Right cardiac atrium (tissue), 5 donors: ENCODE measurements at regions not wholly inside any gene's neighbourhood (a gene's known extent, or its start where the extent isn't known, plus 50 kb on each side); places are given as distances from the start of the nearest gene placed in this dataset.
"Not testable (repeated sequence)": the region's sequence is repeated elsewhere in the genome, so short reads cannot be mapped to it uniquely, and the experiment has no call there.

Source experiments
- ATAC-seq, 2 donors: fragments of 200-7000 bp; cut with Tn5 transposase; one replicate each; pipeline versions ENCODE4 v1.8.0 to v1.9.1; 2020; ENCODE audit warnings: moderate library complexity in 2 of 2, mild to moderate bottlenecking in 1 of 2
- DNase-seq, 3 donors: peaks; one replicate each; pipeline ENCODE4 v3.0.0-alpha.2; 2020
- H3K27ac ChIP-seq: one replicate; pipeline ENCODE4 v1.5.1; 2013; ENCODE audit warnings: mild to moderate bottlenecking, low read length, control low read depth, moderate library complexity
- H3K27me3 ChIP-seq: one replicate; pipeline ENCODE4 v1.6.1; 2013; ENCODE audit not compliant: control insufficient read depth, insufficient read depth
- H3K4me1 ChIP-seq: one replicate; pipeline ENCODE4 v1.6.1; 2013; ENCODE audit warnings: low read length; ENCODE audit not compliant: control insufficient read depth, insufficient read depth
- H3K4me3 ChIP-seq: one replicate; pipeline ENCODE4 v1.5.1; 2013; ENCODE audit warnings: low read length, control low read depth
- H3K9me3 ChIP-seq: one replicate; pipeline ENCODE4 v1.6.1; 2013; ENCODE audit warnings: low read length; ENCODE audit not compliant: control insufficient read depth
- WGBS: extraction: QIAGEN DNeasy Blood & Tissue Kit; methylation state at CpG from one replicate; pipeline ENCODE4 v1.1.7; 2013; 5-methylcytosine and 5-hydroxymethylcytosine counted together
- intact Hi-C, 4 donors: fragments of 100-400 bp; cut with DNase I; formaldehyde crosslinking; loops; one replicate each; pipeline versions ENCODE4 v1.11.0 to v1.14.0; 2022 to 2023
- donor health status: healthy with polysubstance abuse.
- donor health status: DM: no; HTN: yes; CAD: no.
- donor health status: DM: no; HTN: no; CAD: no.
- donor health status: DM: no; HTN: yes; CAD: no; lungs with severe emphysema.
- donor health status: DM: yes; HTN: yes; CAD: no.

DNA sequence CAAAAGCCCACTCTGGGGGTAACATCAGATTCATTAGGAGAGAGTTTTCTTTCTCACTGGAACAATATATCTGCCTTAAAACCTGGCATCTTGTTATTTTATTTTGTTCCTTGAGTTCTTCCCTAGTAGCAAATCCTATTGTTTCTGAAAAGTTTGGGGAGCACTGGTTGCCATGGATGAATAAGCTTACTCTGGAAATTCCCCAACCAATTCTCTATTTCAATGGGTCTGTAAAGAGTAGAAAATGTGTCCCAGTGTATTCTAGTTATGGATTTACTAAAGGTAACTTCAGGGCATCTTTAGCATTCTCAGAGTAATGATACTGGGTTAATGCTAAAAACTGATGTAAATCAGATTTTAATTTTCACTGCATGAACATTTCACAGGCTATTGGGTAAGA lies 94.2 kb upstream of the S1PR3 start:
- H3K27ac ChIP-seq, result no peak overlapping the region
- DNase-seq (no peak), ATAC-seq (no peak)
- no peaks in the 10 kb centered on the region for H3K4me1 ChIP-seq
- H3K4me3 ChIP-seq, result no peak overlapping the region
- no peaks in the 10 kb centered on the region for H3K27me3 ChIP-seq
- H3K9me3 ChIP-seq, result no peaks in the 10 kb centered on the region
- intact Hi-C loops, result no loop called here

DNA sequence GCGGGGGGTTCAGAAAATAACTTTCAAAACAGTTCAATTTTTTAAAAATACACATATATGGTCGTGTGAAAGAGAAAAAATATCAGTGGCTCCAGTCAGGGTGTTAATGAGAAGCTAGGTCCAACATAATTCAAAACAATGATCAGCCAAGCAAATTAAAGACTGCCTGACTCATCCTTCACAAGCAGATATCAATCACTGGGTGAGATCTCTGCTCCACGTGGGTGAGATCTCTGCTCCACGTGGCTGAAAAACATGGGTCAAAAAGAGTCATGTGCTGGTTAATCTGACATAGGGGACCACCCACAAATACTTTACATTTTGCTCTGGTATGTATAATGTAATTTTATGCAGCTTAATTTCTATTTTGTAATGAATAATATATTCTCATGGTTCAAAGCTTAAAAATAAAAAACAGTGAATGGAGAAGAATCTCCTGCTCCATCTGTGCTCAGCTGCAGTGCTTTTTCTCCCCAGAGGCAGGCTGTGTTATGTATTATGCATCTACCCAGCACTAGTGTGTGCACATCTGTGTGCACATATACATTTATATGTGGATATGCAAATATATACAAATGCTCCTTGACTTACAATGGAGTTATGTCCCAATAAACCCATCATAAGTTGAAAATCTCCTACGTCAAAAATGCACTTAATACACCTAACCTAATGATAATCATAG lies 93.1 kb upstream of the S1PR3 start:
- Histone ChIP-seq H3K4me1 (no peaks in the 10 kb centered on the region), H3K9me3 (no peaks in the 10 kb centered on the region), H3K27me3 (no peaks in the 10 kb centered on the region), H3K4me3 (no peak overlapping the region), H3K27ac (no peak overlapping the region)
- no peak for DNase-seq
- intact Hi-C loops, result no loop called here
- ATAC-seq, result no peak
- 63% methylated on average over 5 of the region's 5 CpGs for WGBS

DNA sequence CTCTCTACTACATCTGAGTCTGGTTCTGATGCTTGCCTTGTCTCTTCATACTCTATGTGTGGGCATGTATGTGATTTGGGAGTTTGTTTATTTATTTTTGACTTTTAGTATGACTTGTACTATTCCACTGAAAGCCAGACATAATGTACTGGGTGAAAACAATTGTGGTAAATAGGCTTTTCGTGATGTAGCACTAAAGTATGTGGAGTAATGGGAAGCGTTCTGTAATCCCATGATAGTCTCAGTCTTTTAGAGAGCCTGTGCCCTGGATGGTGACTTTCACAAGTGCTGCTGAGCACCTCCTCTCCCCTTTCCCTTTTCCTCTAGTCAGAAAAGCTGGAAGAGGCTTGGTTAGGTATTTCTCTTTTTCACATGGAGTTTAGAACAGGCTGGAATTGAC lies 85.8 kb upstream of the S1PR3 start:
- intact Hi-C loops, result no loop called here
- no peak for DNase-seq
- Histone ChIP-seq H3K4me3 (no peak overlapping the region), H3K27ac (no peak overlapping the region), H3K9me3 (no peaks in the 10 kb centered on the region), H3K4me1 (no peaks in the 10 kb centered on the region), H3K27me3 (no peaks in the 10 kb centered on the region)
- no peak for ATAC-seq
- WGBS, result 78% methylated on average over 2 of the region's 2 CpGs

DNA sequence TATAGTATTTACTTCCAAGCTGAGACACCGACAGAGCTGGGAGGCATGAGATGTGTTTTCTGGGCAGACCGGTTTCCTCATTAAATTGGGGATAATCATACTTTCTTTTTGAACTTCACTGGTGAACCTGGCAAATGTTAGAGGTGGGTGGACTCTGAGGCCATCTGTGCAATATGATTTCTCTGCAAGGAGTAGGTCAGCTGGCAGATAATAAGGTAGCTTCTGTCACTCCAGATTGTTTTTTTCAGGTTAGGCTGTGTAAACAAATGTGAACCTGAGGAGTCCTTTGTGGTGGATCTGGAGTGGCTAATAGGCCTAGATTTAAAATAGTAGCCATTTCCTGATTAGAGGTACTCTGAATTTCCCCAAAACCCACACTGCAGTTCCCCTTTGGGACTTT lies 75.4 kb upstream of the S1PR3 start:
- H3K4me1 ChIP-seq, result no peaks in the 10 kb centered on the region
- H3K27ac ChIP-seq, result no peak overlapping the region
- no peak for DNase-seq
- no peak overlapping the region for H3K4me3 ChIP-seq
- intact Hi-C loops, result no loop called here
- H3K9me3 ChIP-seq, result peaks cover 2% of the 10 kb centered on the region
- H3K27me3 ChIP-seq, result no peaks in the 10 kb centered on the region
- WGBS, result 70% methylated on average over 2 of the region's 2 CpGs
- no peak for ATAC-seq

DNA sequence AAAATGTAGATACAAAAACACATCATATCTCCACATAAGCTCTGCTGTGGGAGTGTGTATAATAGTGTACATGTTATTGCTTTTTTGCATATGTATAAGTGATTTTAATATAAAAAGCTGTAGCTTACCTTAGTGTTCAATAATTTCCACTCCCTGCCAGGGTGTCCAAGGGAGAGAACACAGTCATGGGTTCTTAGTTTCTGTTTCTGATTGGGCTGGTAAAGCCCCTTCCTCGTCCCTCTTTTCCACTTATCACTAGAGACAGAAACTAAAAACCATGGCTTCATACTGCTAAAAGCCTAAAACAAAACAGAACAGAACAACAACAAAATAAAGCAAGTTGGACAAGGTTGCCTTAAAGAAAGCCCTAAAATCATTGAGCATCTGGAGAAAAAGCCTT lies 74.4 kb upstream of the S1PR3 start:
- H3K4me3 ChIP-seq, result no peak overlapping the region
- no peaks in the 10 kb centered on the region for H3K4me1 ChIP-seq
- H3K27ac ChIP-seq, result no peak overlapping the region
- intact Hi-C loops, result no loop called here
- DNase-seq (no peak), ATAC-seq (no peak)
- peaks cover 2% of the 10 kb centered on the region for H3K9me3 ChIP-seq
- H3K27me3 ChIP-seq, result no peaks in the 10 kb centered on the region
- 0% methylated on average over 1 of the region's 1 CpG for WGBS

DNA sequence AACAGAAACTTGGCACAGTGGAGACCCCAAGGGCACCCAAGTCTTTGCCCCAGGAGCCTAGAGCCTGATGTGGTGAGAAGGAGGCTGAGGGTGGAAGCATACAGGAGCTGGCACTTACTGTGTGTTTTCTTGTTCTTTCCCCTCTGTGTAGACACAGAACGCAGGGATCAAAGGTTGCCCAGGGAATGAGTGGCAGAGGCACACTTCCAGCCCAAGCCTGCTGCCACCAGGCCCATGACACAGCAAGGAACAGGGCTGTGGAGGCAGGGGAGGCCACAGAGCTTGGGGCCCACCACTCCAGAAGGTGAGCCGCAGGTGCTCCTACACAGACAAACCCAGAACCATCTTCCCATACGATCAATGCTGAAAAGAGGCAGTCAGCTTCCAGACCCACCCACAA lies 73.9 kb upstream of the S1PR3 start:
- ATAC-seq (no peak), DNase-seq (peak in 1 of 3 donors; percentile 31)
- WGBS, result 92% methylated on average over 3 of the region's 3 CpGs
- Histone ChIP-seq H3K27me3 (no peaks in the 10 kb centered on the region), H3K4me1 (no peaks in the 10 kb centered on the region), H3K4me3 (no peak overlapping the region), H3K9me3 (peaks cover 2% of the 10 kb centered on the region), H3K27ac (no peak overlapping the region)
- intact Hi-C loops, result no loop called here

DNA sequence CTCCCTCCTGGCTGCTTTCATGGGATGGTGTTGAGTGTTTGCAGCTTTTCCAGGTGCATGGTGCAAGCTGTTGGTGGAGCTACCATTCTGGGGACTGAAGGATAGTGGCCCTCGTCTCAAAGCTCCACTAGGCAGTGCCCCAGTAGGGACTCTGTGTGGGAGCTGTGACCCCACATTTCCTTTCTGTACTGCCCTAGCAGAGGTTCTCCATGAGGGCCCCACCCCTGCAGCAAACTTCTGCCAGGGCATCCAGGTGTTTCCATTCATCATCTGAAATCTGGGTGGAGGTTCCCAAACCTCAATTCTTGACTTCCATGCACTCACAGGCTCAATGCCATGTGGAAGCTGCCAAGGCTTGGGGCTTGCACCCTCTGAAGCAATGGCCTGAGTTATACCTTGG lies 72.7 kb upstream of the S1PR3 start:
- intact Hi-C loops, H3K27ac ChIP-seq, H3K9me3 ChIP-seq, H3K4me3 ChIP-seq, H3K4me1 ChIP-seq, H3K27me3 ChIP-seq, ATAC-seq, DNase-seq: not testable (repeated sequence)
- WGBS, result 79% methylated on average over 1 of the region's 1 CpG

DNA sequence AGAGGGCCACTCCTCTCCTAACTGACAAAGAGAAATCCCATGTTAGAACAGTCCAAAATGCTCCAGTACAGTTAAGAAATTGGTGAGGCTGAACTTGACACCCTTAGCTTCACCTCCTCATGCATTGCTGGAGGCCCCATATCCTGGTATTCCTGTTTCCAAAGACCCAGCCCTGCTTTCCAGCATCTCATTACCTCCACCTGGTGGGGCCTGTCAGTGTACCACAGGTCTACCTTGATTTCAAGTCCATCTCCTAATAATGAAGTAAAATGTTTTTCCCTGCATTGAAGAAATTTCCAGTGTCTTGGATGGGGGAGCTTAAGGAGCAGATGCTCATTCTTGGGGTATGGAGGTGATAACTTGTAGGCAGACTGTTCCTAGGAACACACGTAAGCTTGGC lies 70.6 kb upstream of the S1PR3 start:
- Histone ChIP-seq H3K27ac (no peak overlapping the region), H3K4me1 (no peaks in the 10 kb centered on the region), H3K4me3 (no peak overlapping the region), H3K27me3 (no peaks in the 10 kb centered on the region), H3K9me3 (peaks cover 2% of the 10 kb centered on the region)
- DNase-seq, result no peak
- 94% methylated on average over 1 of the region's 1 CpG for WGBS
- intact Hi-C loops, result no loop called here
- no peak for ATAC-seq

DNA sequence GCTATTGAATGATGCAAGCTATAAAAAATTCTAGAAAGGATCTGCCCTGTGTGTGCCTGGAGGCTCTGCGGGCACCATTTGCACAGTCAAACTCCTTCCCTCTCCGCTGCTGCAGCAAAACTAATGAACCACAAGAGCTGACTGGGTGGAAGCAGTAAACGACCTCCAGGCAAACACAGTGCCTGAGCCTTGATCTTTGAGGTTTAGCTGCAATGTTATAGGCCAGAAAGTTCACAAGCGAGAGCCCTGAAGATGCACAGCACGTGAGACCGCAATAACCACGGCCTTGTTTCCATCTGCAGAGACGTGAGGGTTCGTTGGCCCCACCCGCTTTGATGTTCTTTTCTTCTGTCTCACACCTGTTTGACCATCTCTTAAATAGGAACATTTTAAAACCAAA lies 69.2 kb upstream of the S1PR3 start:
- Histone ChIP-seq H3K27me3 (no peaks in the 10 kb centered on the region), H3K27ac (no peak overlapping the region), H3K4me3 (no peak overlapping the region), H3K9me3 (peaks cover 2% of the 10 kb centered on the region), H3K4me1 (peaks cover 2% of the 10 kb centered on the region)
- WGBS, result 82% methylated on average over 10 of the region's 10 CpGs
- ATAC-seq, result no peak
- intact Hi-C loops, result no loop called here
- no peak for DNase-seq

DNA sequence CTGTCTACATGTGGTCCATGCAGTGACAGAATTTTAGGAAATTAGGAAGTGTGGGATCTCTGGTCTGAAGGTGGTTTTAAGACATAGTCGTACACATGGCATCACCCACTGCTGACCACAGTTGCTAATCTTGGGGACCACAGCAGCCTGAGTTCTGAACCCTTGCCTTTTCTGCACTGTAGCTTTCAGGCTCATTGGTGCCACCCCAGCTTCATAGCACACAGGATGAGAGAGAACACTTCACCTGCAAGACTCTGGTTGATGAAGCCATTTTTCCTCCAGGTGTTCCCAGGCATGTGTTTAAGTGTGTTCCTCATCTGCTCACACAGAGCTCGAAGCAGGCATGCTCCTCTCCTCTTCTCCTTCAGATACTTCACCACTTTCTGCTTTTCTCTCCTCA lies 68.2 kb upstream of the S1PR3 start:
- DNase-seq (no peak), ATAC-seq (no peak)
- 60% methylated on average over 2 of the region's 2 CpGs for WGBS
- H3K9me3 ChIP-seq, result peaks cover 2% of the 10 kb centered on the region
- H3K4me3 ChIP-seq, result no peak overlapping the region
- H3K27ac ChIP-seq, result no peak overlapping the region
- no peaks in the 10 kb centered on the region for H3K27me3 ChIP-seq
- peaks cover 3% of the 10 kb centered on the region for H3K4me1 ChIP-seq
- intact Hi-C loops, result no loop called here

DNA sequence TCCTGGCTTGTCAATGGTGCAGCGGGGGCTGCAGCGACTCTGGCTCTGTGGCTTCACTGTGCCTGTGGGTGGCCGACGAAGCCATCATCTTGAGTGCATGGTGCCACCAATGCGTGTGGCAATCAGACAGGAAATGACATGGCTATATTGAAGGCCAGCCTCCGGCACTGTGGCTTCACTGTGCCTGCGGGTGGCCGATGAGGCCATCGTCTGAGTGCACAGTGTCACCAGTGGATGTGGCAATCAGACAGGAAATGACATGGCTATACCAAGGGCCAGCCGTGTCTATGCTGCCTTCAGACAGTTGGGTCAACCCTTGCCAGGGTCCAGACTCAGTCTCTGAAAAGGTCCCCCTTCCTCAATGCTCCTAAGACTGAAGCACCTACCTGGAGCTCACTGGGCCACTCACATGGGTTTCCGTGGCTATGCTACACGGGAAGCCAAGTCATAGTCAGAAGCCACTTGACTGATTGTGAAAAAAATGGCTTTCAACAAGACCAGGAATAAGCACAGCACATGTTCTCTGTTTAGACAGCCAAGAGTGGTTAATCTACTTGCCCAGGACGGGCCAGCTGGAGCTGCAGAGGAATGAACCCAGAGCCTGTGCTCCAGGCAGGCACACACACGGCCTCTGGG lies 67.5 kb upstream of the S1PR3 start:
- intact Hi-C loops, result no loop called here
- 79% methylated on average over 14 of the region's 14 CpGs for WGBS
- Histone ChIP-seq H3K9me3 (peaks cover under 1% of the 10 kb centered on the region), H3K27me3 (no peaks in the 10 kb centered on the region), H3K4me1 (peaks cover 3% of the 10 kb centered on the region), H3K4me3 (no peak overlapping the region), H3K27ac (no peak overlapping the region)
- ATAC-seq (peak in 1 of 2 donors; percentile 47), DNase-seq (peak; percentile 39 to 66 (median 63))

DNA sequence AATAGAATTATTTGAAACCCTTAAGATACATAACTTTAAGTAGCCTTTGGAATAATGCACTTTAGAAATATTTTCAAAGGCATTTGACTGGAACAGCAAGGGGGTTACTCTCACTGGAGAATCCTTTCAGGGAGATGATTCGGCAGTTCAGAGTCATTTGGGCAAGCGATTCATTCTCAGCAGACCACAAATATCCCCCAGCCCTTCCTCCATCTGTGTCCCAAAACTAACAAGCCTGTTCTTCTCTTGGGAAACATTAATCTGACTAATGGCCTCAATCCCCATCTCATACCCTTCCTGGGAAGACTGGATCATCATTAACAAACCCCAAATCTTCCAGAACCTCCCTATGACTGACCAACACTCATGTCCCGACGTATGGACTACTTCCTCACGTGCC lies 65.8 kb upstream of the S1PR3 start:
- 83% methylated on average over 5 of the region's 5 CpGs for WGBS
- no peak overlapping the region for H3K4me3 ChIP-seq
- intact Hi-C loops, result no loop called here
- ATAC-seq (no peak), DNase-seq (no peak)
- no peaks in the 10 kb centered on the region for H3K27me3 ChIP-seq
- H3K9me3 ChIP-seq, result no peaks in the 10 kb centered on the region
- H3K4me1 ChIP-seq, result peaks cover 3% of the 10 kb centered on the region
- no peak overlapping the region for H3K27ac ChIP-seq
